Endothelial cell of umbilical vein (primary cell): ENCODE measurements at regions not wholly inside any gene's neighbourhood (a gene's known extent, or its start where the extent isn't known, plus 50 kb on each side); places are given as distances from the start of the nearest gene placed in this dataset.

ENCODE experiments used
- BruUV-seq: library from RNA; stranded (reverse); fragments of 400-500 nt; replicated peaks from 2 replicates; lab custom pipeline; 2021; lab: Mats Ljungman, UMichigan
- CTCF ChIA-PET: fragments of 300-600, 350-600 bp; sonication (Branson Sonifier 250); formaldehyde crosslinking; loops from one replicate; lab custom pipeline; 2021; ENCODE audit warnings: antibody characterized with exemption, inconsistent platforms; lab: Charles Lee
- POLR2A ChIA-PET: fragments of 300-600, 350-600 bp; sonication (Branson Sonifier 250); formaldehyde crosslinking; loops from one replicate; lab custom pipeline; 2021; ENCODE audit warnings: antibody characterized with exemption, inconsistent platforms; lab: Charles Lee
- DNase-seq: peaks from one replicate; pipeline ENCODE4 v3.0.0-alpha.2; 2011; ENCODE audit warnings: low read depth, low spot score
- FAIRE-seq: peaks from 2 replicates; lab custom pipeline; 2011; peaks lifted over from hg19 to GRCh38; lab: Jason Lieb, UNC
- H2AFZ ChIP-seq: 2 replicates; pipeline ENCODE4 v1.6.0; 2012; ENCODE audit warnings: low read depth, low read length, control low read depth, inconsistent platforms
- H3K27ac ChIP-seq: 2 replicates; pipeline ENCODE4 v1.5.1; 2011; ENCODE audit warnings: low read depth, mild to moderate bottlenecking, control low read depth, low read length, moderate library complexity; ENCODE audit not compliant: insufficient read depth
- H3K27me3 ChIP-seq, 2 experiments: 2 replicates each; pipeline versions ENCODE4 v1.6.0 to v1.6.1; 2011; ENCODE audit warnings: low read length in 2 of 2, mixed read lengths in 1 of 2; ENCODE audit not compliant: control insufficient read depth in 2 of 2, insufficient read depth in 2 of 2
- H3K36me3 ChIP-seq, 2 experiments: 2 replicates in 1 of 2; 3 replicates in 1 of 2; pipeline ENCODE4 v1.5.1; 2011; ENCODE audit warnings: low read length in 2 of 2, mild to moderate bottlenecking in 1 of 2, moderate library complexity in 1 of 2; ENCODE audit not compliant: control insufficient read depth in 2 of 2, insufficient read depth in 2 of 2; ENCODE audit errors: extremely low read depth in 1 of 2
- H3K4me1 ChIP-seq: 3 replicates; pipeline ENCODE4 v1.5.1; 2011; ENCODE audit warnings: mild to moderate bottlenecking, low read length; ENCODE audit not compliant: control insufficient read depth, insufficient read depth; ENCODE audit errors: extremely low read depth
- H3K4me2 ChIP-seq: 2 replicates; pipeline ENCODE4 v1.6.1; 2011; ENCODE audit warnings: low read length, control low read depth, mixed read lengths; ENCODE audit not compliant: insufficient read depth
- H3K4me3 ChIP-seq, 3 experiments: fragments of 200-600 bp in 1 of 3; sonication (generic), shearing (Covaris generic) in 1 of 3; replicated peaks in 1 of 3; 2 replicates each; pipeline ENCODE4 v1.5.1; 2011 to 2016; ENCODE audit warnings: control low read depth in 3 of 3, low read length in 3 of 3, mild to moderate bottlenecking in 2 of 3, inconsistent platforms in 1 of 3, low read depth in 1 of 3, moderate library complexity in 1 of 3; ENCODE audit not compliant: insufficient read depth in 1 of 3
- H3K79me2 ChIP-seq: 2 replicates; pipeline ENCODE4 v1.6.0; 2012; ENCODE audit warnings: low read length, inconsistent platforms; ENCODE audit not compliant: control insufficient read depth, insufficient read depth
- H3K9ac ChIP-seq: replicated peaks from 2 replicates; pipeline ENCODE3; 2011; ENCODE audit warnings: low read length, control low read depth; ENCODE audit not compliant: insufficient read depth; ENCODE audit errors: extremely low read depth
- H3K9me1 ChIP-seq: replicated peaks from 3 replicates; pipeline ENCODE4 v1.6.0; 2011; ENCODE audit warnings: mild to moderate bottlenecking, low read length; ENCODE audit not compliant: control insufficient read depth, insufficient read depth; ENCODE audit errors: extremely low read depth
- H3K9me3 ChIP-seq: replicated peaks from 2 replicates; pipeline ENCODE4 v1.5.1; 2012; ENCODE audit warnings: low read length, inconsistent platforms; ENCODE audit not compliant: control insufficient read depth, insufficient read depth
- H4K20me1 ChIP-seq: replicated peaks from 2 replicates; pipeline ENCODE3; 2011; ENCODE audit warnings: mild to moderate bottlenecking, low read length; ENCODE audit not compliant: control insufficient read depth, insufficient read depth; ENCODE audit errors: extremely low read depth
- CTCF ChIP-seq, 2 donors: IDR thresholded peaks; 1 replicate in 1 of 2; 2 replicates in 1 of 2; pipeline ENCODE4 v1.5.1; 2011; ENCODE audit warnings: low read length in 2 of 2, mild to moderate bottlenecking in 2 of 2, moderate library complexity in 2 of 2, control low read depth in 1 of 2, inconsistent platforms in 1 of 2, low read depth in 1 of 2; ENCODE audit not compliant: insufficient read depth in 1 of 2; ENCODE audit errors: extremely low read depth in 1 of 2
- EZH2 ChIP-seq: IDR thresholded peaks from 2 replicates; pipeline ENCODE4 v1.6.1; 2012; ENCODE audit warnings: borderline replicate concordance, low read depth, mild to moderate bottlenecking, moderate library complexity, low read length, inconsistent platforms; ENCODE audit not compliant: severe bottlenecking
- GATA2 ChIP-seq: IDR thresholded peaks from 2 replicates; pipeline ENCODE4 v1.7.0; 2011; ENCODE audit warnings: low read depth, mild to moderate bottlenecking, moderate library complexity, mixed read lengths, low read length; ENCODE audit not compliant: insufficient read length, insufficient read depth
- JUN ChIP-seq: IDR thresholded peaks from 2 replicates; pipeline ENCODE4 v1.6.1; 2011; ENCODE audit warnings: borderline replicate concordance, low read depth; ENCODE audit not compliant: insufficient read length, insufficient read depth
- MAX ChIP-seq: IDR thresholded peaks from 2 replicates; pipeline ENCODE4 v1.6.1; 2011; ENCODE audit not compliant: insufficient read depth, insufficient read length
- dilution Hi-C: fragments of 300-500 bp; cut with MboI; formaldehyde crosslinking; loops from one replicate; pipeline ENCODE4 v1.15.0; 2019; ENCODE audit warnings: low sequenced_read_pairs; ENCODE audit not compliant: extremely low pct_ligation_motif_present
- intact Hi-C: fragments of 100-400 bp; cut with micrococcal nuclease; formaldehyde crosslinking; loops from one replicate; pipeline ENCODE4 v1.10.0; 2022

- Histone ChIP-seq H4K20me1 (no peaks in the 10 kb centered on the region), H3K4me3 (no peak overlapping the region), H3K27me3 (no peaks in the 10 kb centered on the region), H3K4me1 (no peaks in the 10 kb centered on the region), H3K9me1 (no peaks in the 10 kb centered on the region), H2AFZ (no peak overlapping the region), H3K27ac (no peak overlapping the region), H3K4me2 (no peak overlapping the region), H3K9me3 (no peaks in the 10 kb centered on the region), H3K9ac (no peak overlapping the region), H3K36me3 (no peaks in the 10 kb centered on the region), H3K79me2 (no peaks in the 10 kb centered on the region)
- ChIA-PET CTCF (interaction anchor here (0.6 to 4.8 kb wide), 39 partner anchors 9 to 1184 kb away, joined by 3 to 71 read pairs (median 6); partner anchors contain the start of gene GFM1), POLR2A (no interaction called here)
- DNase-seq (no peak), FAIRE-seq (no peak)
- dilution Hi-C loops, result no loop called here
- TF ChIP-seq GATA2, result no peak
- TF ChIP-seq EZH2, result no peak
- TF ChIP-seq CTCF (IDR thresholded peaks at IDR 0.05; ENCODE audit: extremely low read depth in 1 of 2, insufficient read depth in 1 of 2, low read depth in 1 of 2, low read length in 2 of 2), result no peak
- TF ChIP-seq MAX, result no peak
- TF ChIP-seq JUN, result no peak
- intact Hi-C loops, result loop anchor here (2.0 kb wide), 3 partner anchors 74 to 926 kb away; no protein-coding TSS in a partner anchor
- BruUV-seq, result no TSS peak
Observed at GRCh38 chr3:157606852-157607197, 103.6 kb upstream of the VEPH1 start.
